ENCODE measurements at regions not wholly inside any gene's neighbourhood (a gene's known extent, or its start where the extent isn't known, plus 50 kb on each side); places are given as distances from the start of the nearest gene placed in this dataset.

- H3K4me1 Mint-ChIP-seq (ENCODE audit: low read depth): no peaks in the 10 kb centered on the region
- H3K4me3 Mint-ChIP-seq (ENCODE audit: low read depth): no peak overlapping the region
- no peaks in the 10 kb centered on the region for H3K36me3 Mint-ChIP-seq (ENCODE audit: insufficient read depth)
- H3K9me3 Mint-ChIP-seq (ENCODE audit: low read depth): no peaks in the 10 kb centered on the region
- no peak for TF ChIP-seq CTCF (IDR thresholded peaks at IDR 0.05; ENCODE audit: unreplicated experiment)
- H3K27ac Mint-ChIP-seq: no peak overlapping the region
- DNase-seq (ENCODE audit: low spot score, unreplicated experiment): no peak
- peaks cover 25% of the 10 kb centered on the region for H3K27me3 Mint-ChIP-seq
Measured at GRCh38 chr10:47145290-47145934, 154.6 kb upstream of the GDF10 start.

GRCh38 chr10:47146572-47146971, 153.4 kb upstream of the GDF10 start:
- no peak for TF ChIP-seq CTCF (IDR thresholded peaks at IDR 0.05; ENCODE audit: unreplicated experiment)
- no peak overlapping the region for H3K27ac Mint-ChIP-seq
- H3K4me3 Mint-ChIP-seq (ENCODE audit: low read depth): no peak overlapping the region
- no peaks in the 10 kb centered on the region for H3K36me3 Mint-ChIP-seq (ENCODE audit: insufficient read depth)
- no peaks in the 10 kb centered on the region for H3K4me1 Mint-ChIP-seq (ENCODE audit: low read depth)
- H3K9me3 Mint-ChIP-seq (ENCODE audit: low read depth): no peaks in the 10 kb centered on the region
- no peak for DNase-seq (ENCODE audit: low spot score, unreplicated experiment)
- peaks cover 25% of the 10 kb centered on the region for H3K27me3 Mint-ChIP-seq

DNA sequence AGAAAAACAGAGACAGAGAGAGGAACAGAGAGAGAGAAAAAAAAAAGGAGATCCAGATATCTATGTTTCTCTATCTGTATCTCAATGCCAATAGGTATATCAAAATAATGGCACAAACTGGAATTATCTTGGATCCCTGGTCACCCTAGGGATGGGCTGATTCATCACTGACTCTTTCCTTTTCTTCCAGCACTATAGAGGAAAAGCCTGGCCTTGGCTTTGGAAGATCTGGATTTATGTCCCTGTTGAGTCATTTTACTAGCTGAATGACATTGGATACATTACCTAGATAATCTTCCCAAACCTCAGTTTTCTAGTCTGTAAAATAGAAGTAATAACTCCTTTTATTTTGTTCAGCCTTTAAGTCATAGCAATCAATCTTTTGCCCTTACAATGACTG, 152.8 kb upstream of the GDF10 start:
- H3K9me3 Mint-ChIP-seq (ENCODE audit: low read depth): no peaks in the 10 kb centered on the region

DNA sequence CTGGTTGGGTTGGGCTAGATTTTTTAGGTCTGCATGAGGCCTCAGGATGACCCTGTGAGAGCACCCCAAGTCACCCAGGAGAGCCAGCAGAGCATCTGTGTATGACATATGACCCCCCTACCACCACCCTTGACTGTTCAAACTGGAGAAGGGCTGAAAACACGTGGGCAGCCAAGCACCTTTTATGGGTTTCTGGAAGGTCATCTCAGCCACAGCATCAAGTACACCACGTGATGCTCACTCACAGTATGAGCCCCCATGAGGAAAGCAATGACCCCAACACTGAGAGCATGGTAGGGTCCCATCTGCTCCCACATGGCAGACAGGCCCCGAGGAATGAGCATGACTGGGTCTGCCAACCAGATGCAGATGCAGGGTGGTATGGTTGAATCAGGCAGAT, 149.4 kb upstream of the GDF10 start:
- H3K27me3 Mint-ChIP-seq: peaks cover 21% of the 10 kb centered on the region
- no peak overlapping the region for H3K27ac Mint-ChIP-seq
- H3K4me1 Mint-ChIP-seq (ENCODE audit: low read depth): no peaks in the 10 kb centered on the region
- no peak for DNase-seq (ENCODE audit: low spot score, unreplicated experiment)
- H3K36me3 Mint-ChIP-seq (ENCODE audit: insufficient read depth): no peaks in the 10 kb centered on the region
- TF ChIP-seq CTCF (IDR thresholded peaks at IDR 0.05; ENCODE audit: unreplicated experiment): no peak
- no peak overlapping the region for H3K4me3 Mint-ChIP-seq (ENCODE audit: low read depth)
- H3K9me3 Mint-ChIP-seq (ENCODE audit: low read depth): peaks cover 14% of the 10 kb centered on the region

More for the DNA sequence above, 152.8 kb upstream of the GDF10 start:
- H3K27me3 Mint-ChIP-seq: peaks cover 25% of the 10 kb centered on the region
- H3K4me3 Mint-ChIP-seq (ENCODE audit: low read depth): no peak overlapping the region
- H3K4me1 Mint-ChIP-seq (ENCODE audit: low read depth): no peaks in the 10 kb centered on the region
- no peak for TF ChIP-seq CTCF (IDR thresholded peaks at IDR 0.05; ENCODE audit: unreplicated experiment)
- no peak for DNase-seq (ENCODE audit: low spot score, unreplicated experiment)
- no peak overlapping the region for H3K27ac Mint-ChIP-seq
- H3K36me3 Mint-ChIP-seq (ENCODE audit: insufficient read depth): no peaks in the 10 kb centered on the region

- Mint-ChIP-seq H3K27me3 (peaks cover 23% of the 10 kb centered on the region), H3K4me1 (ENCODE audit: low read depth) (no peaks in the 10 kb centered on the region), H3K4me3 (ENCODE audit: low read depth) (no peak overlapping the region), H3K9me3 (ENCODE audit: low read depth) (peaks cover 23% of the 10 kb centered on the region), H3K27ac (no peak overlapping the region), H3K36me3 (ENCODE audit: insufficient read depth) (no peaks in the 10 kb centered on the region)
- DNase-seq (ENCODE audit: low spot score, unreplicated experiment): no peak
- TF ChIP-seq CTCF (IDR thresholded peaks at IDR 0.05; ENCODE audit: unreplicated experiment): no peak
Measured at GRCh38 chr10:47151920-47152319, 148.1 kb upstream of the GDF10 start.

All from progenitor cell of endocrine pancreas (in vitro differentiated cells).